ENCODE measurements at regions not wholly inside any gene's neighbourhood (a gene's known extent, or its start where the extent isn't known, plus 50 kb on each side); places are given as distances from the start of the nearest gene placed in this dataset.

GRCh38 chr13:37397535-37397934, 201.0 kb downstream of the POSTN start:
- in situ Hi-C loops (cut with MboI; ENCODE audit: low pct_ligation_motif_present in 1 of 4, low pct_unique_long_range_greater_than_20kb in 1 of 4, low sequenced_read_pairs in 3 of 4), result no loop called here

GRCh38 chr13:37395544-37395943, 203.0 kb downstream of the POSTN start:
- no peaks in the 10 kb centered on the region for H3K36me3 ChIP-seq
- DNase-seq, result no peak
- H3K9me3 ChIP-seq, result no peaks in the 10 kb centered on the region
- in situ Hi-C loops (cut with MboI; ENCODE audit: low pct_ligation_motif_present in 1 of 4, low pct_unique_long_range_greater_than_20kb in 1 of 4, low sequenced_read_pairs in 3 of 4), result no loop called here
- no peaks in the 10 kb centered on the region for H3K27me3 ChIP-seq
- 90% methylated on average over 3 of the region's 3 CpGs; no CpG with 5 or more reads in 1 of the 2 donors for WGBS, 2 donors (ENCODE audit: low coverage in 1 of 2)
- no peak overlapping the region for H3K27ac ChIP-seq
- no peak overlapping the region for H3K4me3 ChIP-seq
- intact Hi-C loops (cut with DNase I; ENCODE audit: low total_unique reads), result no loop called here
- no peak for TF ChIP-seq POLR2A (IDR thresholded peaks at IDR 0.05)
- no peak for TF ChIP-seq POLR2AphosphoS5 (IDR thresholded peaks at IDR 0.05)
- TF ChIP-seq EP300 (IDR thresholded peaks at IDR 0.05; ENCODE audit: low read depth), result no peak
- TF ChIP-seq CTCF (IDR thresholded peaks at IDR 0.05), result no peak
- H3K4me1 ChIP-seq, result no peaks in the 10 kb centered on the region

More at GRCh38 chr13:37397535-37397934, 201.0 kb downstream of the POSTN start:
- 83 to 84% methylated on average over 3 of the region's 3 CpGs for WGBS, 2 donors (ENCODE audit: low coverage in 1 of 2)
- no peak overlapping the region for H3K4me3 ChIP-seq
- no peaks in the 10 kb centered on the region for H3K27me3 ChIP-seq
- no peaks in the 10 kb centered on the region for H3K9me3 ChIP-seq
- no peak for DNase-seq
- intact Hi-C loops (cut with DNase I; ENCODE audit: low total_unique reads), result no loop called here
- TF ChIP-seq CTCF (IDR thresholded peaks at IDR 0.05), result no peak
- TF ChIP-seq POLR2A (IDR thresholded peaks at IDR 0.05), result no peak
- TF ChIP-seq EP300 (IDR thresholded peaks at IDR 0.05; ENCODE audit: low read depth), result no peak
- no peak for TF ChIP-seq POLR2AphosphoS5 (IDR thresholded peaks at IDR 0.05)
- H3K27ac ChIP-seq, result no peak overlapping the region
- no peaks in the 10 kb centered on the region for H3K36me3 ChIP-seq
- no peaks in the 10 kb centered on the region for H3K4me1 ChIP-seq

GRCh38 chr13:37392389-37392788, 206.2 kb downstream of the POSTN start:
- H3K9me3 ChIP-seq, result no peaks in the 10 kb centered on the region
- intact Hi-C loops (cut with DNase I; ENCODE audit: low total_unique reads) (loop anchor here (5.0 kb wide), 1 partner anchor 780 kb away; no protein-coding TSS in a partner anchor), in situ Hi-C loops (cut with MboI; ENCODE audit: low pct_ligation_motif_present in 1 of 4, low pct_unique_long_range_greater_than_20kb in 1 of 4, low sequenced_read_pairs in 3 of 4) (no loop called here)
- H3K4me1 ChIP-seq, result no peaks in the 10 kb centered on the region
- no peak overlapping the region for H3K4me3 ChIP-seq
- DNase-seq, result no peak
- H3K36me3 ChIP-seq, result no peaks in the 10 kb centered on the region
- no peaks in the 10 kb centered on the region for H3K27me3 ChIP-seq
- no peak overlapping the region for H3K27ac ChIP-seq
- WGBS, 2 donors (ENCODE audit: low coverage in 1 of 2), result 58 to 77% methylated on average over 3 of the region's 3 CpGs
- TF ChIP-seq EP300 (IDR thresholded peaks at IDR 0.05; ENCODE audit: low read depth), result no peak
- TF ChIP-seq POLR2AphosphoS5 (IDR thresholded peaks at IDR 0.05), result no peak
- TF ChIP-seq POLR2A (IDR thresholded peaks at IDR 0.05), result no peak
- TF ChIP-seq CTCF (IDR thresholded peaks at IDR 0.05), result no peak

- 70 to 100% methylated on average over 1 to 4 of the region's 4 CpGs for WGBS, 2 donors (ENCODE audit: low coverage in 1 of 2)
- Histone ChIP-seq H3K4me3 (no peak overlapping the region), H3K4me1 (no peaks in the 10 kb centered on the region), H3K9me3 (no peaks in the 10 kb centered on the region), H3K27ac (no peak overlapping the region), H3K27me3 (no peaks in the 10 kb centered on the region), H3K36me3 (no peaks in the 10 kb centered on the region)
- TF ChIP-seq CTCF (IDR thresholded peaks at IDR 0.05) (no peak), POLR2AphosphoS5 (IDR thresholded peaks at IDR 0.05) (no peak), POLR2A (IDR thresholded peaks at IDR 0.05) (no peak), EP300 (IDR thresholded peaks at IDR 0.05; ENCODE audit: low read depth) (no peak)
- in situ Hi-C loops (cut with MboI; ENCODE audit: low pct_ligation_motif_present in 1 of 4, low pct_unique_long_range_greater_than_20kb in 1 of 4, low sequenced_read_pairs in 3 of 4), result no loop called here
- DNase-seq, result no peak
- intact Hi-C loops (cut with DNase I; ENCODE audit: low total_unique reads), result loop anchor here (5.0 kb wide), 1 partner anchor 782 kb away; no protein-coding TSS in a partner anchor
Measured at GRCh38 chr13:37390735-37391134, 207.8 kb downstream of the POSTN start.
